ENCODE measurements at regions not wholly inside any gene's neighbourhood (a gene's known extent, or its start where the extent isn't known, plus 50 kb on each side); places are given as distances from the start of the nearest gene placed in this dataset.
"Not testable (repeated sequence)": the region's sequence is repeated elsewhere in the genome, so short reads cannot be mapped to it uniquely, and the experiment has no call there.

- DNase-seq, result no peak
These were observed 214.7 kb downstream of the BCAS1 start for GRCh38 chr20:53855733-53856132.

DNA sequence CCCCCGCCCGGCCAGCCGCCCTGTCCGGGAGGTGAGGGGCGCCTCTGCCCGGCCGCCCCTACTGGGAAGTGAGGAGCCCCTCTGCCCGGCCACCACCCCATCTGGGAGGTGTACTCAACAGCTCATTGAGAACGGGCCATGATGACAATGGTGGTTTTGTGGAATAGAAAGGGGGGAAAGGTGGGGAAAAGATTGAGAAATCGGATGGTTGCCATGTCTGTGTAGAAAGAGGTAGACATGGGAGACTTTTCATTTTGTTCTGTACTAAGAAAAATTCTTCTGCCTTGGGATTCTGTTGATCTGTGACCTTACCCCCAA lies 215.8 kb downstream of the BCAS1 start:
- DNase-seq, result not testable (repeated sequence)

DNA sequence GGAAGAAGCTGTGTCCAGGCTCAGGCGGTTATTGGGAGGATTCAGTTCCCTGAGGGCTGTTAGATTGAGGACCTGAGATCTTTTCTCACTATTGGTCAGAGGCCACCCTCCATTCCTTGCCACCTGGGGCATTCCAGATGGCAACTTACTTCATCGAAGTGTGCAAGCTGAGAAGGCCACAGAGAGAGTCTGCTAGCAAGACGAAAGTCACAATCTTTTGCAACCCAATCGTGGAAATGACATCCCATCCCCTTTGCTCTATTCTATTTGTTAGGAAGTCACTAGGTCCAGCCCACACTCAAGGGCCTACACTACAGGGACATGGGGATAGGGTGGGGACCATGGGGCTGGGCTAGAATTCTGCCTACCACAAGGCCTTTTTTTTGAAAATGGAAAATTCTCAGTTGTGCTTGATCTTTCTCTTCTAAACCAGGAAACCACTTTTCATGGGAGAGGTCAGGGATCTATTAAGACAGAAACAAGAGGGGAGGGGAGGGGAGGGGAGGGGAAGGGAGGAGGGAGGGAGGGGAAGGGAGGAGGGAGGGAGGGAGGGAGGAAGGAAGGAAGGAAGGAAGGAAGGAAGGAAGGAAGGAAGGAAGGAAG lies 217.2 kb downstream of the BCAS1 start:
- no peak for DNase-seq

GRCh38 chr20:53852691-53853090 lies 217.7 kb downstream of the BCAS1 start:
- DNase-seq, result no peak

- no peak for DNase-seq
These were observed 218.4 kb downstream of the BCAS1 start for GRCh38 chr20:53852014-53852413.

- no peak for DNase-seq
These were observed 220.1 kb downstream of the BCAS1 start for GRCh38 chr20:53850319-53850718.

DNA sequence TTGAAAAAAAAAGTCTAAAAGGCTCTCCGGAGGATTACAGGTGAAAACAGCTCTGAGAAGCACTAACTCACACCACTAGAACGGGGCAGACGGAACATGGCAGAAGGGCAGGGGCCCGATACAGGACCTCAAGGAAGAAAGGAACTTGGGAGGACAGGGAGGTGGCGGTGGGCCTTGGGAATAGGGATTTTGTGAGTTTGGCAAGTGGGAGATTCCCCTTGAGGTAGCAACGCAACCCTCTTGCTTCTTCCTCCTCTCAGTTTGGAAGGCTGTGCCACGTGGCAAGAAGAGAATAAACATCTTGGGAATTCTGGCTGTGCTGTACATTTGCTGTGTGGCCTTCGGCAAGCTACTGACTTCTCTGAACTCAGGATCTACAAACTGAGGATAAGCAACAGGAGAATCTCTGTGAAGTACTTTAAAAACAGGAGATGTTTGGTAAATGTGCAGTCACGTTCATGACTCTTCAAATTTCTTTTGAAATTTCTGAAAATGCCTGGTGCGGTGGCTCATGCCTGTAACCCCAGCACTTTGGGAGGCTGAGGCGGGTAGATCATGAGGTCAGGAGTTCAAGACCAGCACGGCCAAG lies 220.8 kb downstream of the BCAS1 start:
- DNase-seq, result no peak

- DNase-seq, result no peak
These were observed 222.1 kb downstream of the BCAS1 start for GRCh38 chr20:53848304-53848703.

DNA sequence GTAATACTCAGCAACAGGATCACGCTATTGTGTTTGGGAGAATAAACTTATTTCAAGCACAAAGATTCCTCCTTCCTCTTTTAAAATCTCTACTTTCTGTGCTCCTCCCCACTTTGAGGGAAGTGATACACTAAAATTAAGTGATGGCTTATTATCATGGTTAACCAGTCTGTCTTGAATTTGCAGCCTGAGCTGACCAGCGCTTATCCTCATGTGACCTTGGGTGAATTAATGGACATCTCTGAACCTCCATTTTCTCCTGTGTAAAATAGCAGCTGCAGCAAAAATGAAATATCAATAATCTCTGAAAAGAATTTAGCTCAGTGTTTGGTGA lies 222.6 kb downstream of the BCAS1 start:
- DNase-seq, result no peak

DNA sequence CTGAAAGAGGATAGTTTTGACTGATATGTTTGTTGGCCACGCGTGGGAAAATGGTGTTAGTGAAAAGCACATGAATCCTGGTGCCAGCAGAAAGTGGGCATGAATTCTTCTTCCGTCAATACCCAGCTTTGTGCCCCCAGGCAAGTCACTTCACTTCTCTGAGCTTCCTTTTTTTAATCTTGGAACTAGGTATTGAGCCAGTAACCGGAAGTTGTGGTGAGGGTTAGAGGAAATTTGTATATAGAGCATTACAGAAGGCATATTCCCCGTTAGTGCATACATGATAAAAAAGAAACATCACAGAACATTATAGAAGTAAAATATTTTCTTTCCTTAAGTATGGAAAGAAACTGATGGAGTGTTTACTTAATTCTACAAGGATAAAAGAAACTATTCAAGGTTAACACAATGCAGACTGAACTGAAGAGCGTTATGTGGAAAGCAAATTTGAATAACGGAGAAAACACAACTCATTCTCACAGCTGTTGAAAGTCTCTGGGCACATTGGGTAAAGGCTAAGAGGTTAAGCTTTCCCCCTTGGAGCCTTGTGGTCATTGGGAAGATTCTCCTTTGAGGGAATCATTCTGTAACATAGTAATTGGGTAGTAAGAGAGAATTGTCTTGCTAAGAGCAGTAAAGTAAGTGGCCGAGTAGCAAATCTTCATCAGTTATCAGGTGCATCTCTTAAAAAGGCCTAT lies 223.1 kb downstream of the BCAS1 start:
- DNase-seq, result no peak

GRCh38 chr20:53846640-53847039 lies 223.8 kb downstream of the BCAS1 start:
- DNase-seq, result no peak

DNA sequence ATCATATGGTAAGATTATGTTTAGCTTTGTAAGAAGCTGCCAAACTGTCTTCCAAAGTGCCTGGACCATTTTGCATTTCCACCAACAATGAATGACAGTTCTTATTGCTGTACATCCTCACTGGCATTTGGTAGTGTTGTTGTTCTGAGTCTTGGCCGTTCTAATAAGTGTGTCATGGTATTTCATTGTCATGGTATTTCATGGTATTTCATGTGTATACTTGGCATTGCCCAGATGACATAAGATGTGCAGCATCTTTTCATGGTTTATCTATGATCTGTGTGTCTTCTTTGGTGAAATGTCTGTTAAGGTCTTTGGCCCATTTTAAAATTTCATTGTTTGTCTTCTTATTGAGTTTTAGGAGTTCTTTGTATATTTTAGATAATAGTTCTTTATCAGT lies 224.4 kb downstream of the BCAS1 start:
- no peak for DNase-seq

DNA sequence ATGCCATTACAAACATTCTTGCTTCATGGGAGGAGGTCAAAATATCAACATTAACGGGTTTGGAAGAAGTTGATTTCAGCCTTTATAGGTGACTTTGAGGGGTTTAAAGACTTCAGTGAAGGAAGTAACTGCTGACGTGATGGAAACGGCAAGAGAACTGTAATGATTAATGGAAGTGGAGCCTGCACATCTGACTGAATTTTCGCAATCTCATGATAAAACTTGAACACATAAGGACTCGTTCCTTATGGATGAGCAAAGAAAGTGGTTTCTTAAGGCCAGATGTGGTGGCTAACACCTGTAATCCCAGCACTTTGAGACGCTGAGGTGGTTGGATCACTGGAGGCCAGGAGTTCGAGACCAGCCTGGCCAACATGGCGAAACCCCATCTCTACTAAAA lies 226.1 kb downstream of the BCAS1 start:
- DNase-seq, result no peak

DNA sequence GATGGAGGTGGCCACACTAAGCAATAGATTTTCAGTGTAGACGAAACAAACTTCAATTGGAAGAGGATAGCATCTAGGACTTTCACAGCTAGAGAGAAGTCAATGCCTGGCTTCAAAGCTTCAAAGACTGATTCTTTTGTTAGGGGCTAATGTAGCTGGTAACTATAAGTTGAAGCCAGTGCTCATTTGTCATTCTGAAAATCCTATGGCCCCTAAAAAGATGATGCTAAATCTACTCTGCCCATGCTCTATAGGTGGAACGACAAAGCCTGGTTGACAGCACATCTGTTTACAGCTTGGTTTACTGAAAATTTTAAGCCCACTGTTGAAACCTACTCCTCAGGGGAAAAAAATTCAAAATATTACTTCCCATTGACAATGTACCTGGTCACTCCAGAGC lies 226.7 kb downstream of the BCAS1 start:
- DNase-seq, result no peak

GRCh38 chr20:53842301-53843099 lies 227.9 kb downstream of the BCAS1 start:
- DNase-seq, result no peak

GRCh38 chr20:53841741-53842140 lies 228.7 kb downstream of the BCAS1 start:
- DNase-seq, result no peak

GRCh38 chr20:53840532-53840931 lies 229.9 kb downstream of the BCAS1 start:
- no peak for DNase-seq

- DNase-seq, result no peak
These were observed 230.8 kb downstream of the BCAS1 start for GRCh38 chr20:53839423-53840176.

DNA sequence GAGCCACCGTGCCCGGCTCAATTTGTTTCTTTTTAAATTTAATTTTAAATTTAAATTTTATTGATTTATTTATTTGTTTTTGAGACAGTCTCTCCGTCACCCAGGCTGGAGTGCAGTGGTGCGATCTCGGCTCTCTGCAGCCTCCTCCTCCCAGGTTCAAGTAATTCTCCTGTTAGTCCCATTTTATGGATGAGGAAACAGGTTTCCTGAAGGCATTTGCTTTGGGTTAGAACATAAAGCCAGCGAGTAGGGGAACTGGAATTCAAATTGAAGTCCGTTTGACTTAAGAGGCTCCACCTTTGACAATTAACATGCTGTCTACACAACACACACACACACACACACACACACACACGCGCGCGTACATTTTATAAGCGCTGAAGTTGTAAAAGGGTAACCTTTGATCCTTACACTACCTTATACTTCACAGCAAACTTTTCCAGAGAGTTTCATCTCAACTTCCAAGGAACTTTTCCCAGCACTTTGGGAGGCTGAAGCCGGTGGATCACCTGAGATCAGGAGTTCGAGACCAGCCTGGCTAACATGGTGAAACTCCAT lies 232.0 kb downstream of the BCAS1 start:
- DNase-seq, result no peak

- no peak for DNase-seq
These were observed 233.1 kb downstream of the BCAS1 start for GRCh38 chr20:53837126-53837826.

DNA sequence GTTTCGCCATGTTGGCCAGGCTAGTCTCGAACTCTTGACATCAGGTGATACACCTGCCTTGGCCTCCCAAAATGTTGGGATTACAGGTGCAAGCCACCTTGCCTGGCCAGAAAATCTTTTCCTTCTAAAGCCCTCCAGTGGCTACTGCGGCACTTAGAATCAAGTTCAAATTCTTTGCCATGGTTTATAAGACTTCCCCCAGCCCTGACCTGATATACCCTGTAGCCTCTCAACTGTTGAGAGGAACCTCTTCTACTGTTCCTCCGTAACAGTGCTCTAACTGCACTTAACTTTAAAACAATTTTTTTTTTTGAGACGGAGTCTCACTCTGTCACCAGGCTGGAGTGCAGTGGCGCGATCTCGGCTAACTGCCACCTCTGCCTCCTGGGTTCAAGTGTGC lies 235.6 kb downstream of the BCAS1 start:
- DNase-seq, result no peak

DNA sequence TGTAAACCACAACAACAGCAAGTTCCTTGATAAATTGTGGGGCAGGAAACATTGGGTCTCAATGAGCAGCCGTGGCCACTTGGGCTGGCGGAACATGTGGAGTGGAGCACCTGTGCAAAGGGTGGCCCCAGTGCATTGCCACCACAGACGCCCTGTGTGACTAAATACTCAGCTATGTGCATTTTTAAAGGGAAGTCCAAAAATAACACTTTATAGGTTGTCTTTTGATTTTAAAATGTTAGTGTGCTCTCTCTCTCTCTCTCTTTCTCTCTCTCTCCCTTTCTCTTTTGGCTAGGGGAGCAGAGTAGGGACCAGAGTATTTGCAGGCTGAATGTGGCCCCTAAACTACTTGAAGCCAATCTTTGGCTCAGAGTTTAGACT lies 236.3 kb downstream of the BCAS1 start:
- DNase-seq, result no peak
